B cell (primary cell): ENCODE measurements at regions not wholly inside any gene's neighbourhood (a gene's known extent, or its start where the extent isn't known, plus 50 kb on each side); places are given as distances from the start of the nearest gene placed in this dataset.

Experiments used
- ATAC-seq: fragments of 200-7000 bp; cut with Tn5 transposase; one replicate; pipeline ENCODE4 v1.10.0; 2021; ENCODE audit warnings: low read depth, mild to moderate bottlenecking, moderate number of reproducible peaks, moderate library complexity
- CTCF ChIA-PET: fragments of 350-600 bp; sonication (Branson Sonifier 250); formaldehyde crosslinking; loops from one replicate; lab custom pipeline; 2021; ENCODE audit warnings: antibody characterized with exemption, inconsistent platforms; lab: Charles Lee
- POLR2A ChIA-PET: fragments of 350-600 bp; sonication (Branson Sonifier 250); formaldehyde crosslinking; loops from one replicate; lab custom pipeline; 2021; ENCODE audit warnings: antibody characterized with exemption; lab: Charles Lee
- DNase-seq: peaks from one replicate; pipeline ENCODE4 v3.0.0; 2013
- H2AFZ ChIP-seq: 2 replicates; pipeline ENCODE4 v1.6.1; 2012; ENCODE audit warnings: mild to moderate bottlenecking, low read depth, low read length; ENCODE audit not compliant: insufficient read depth, poor library complexity, severe bottlenecking
- H3K27ac ChIP-seq, 2 donors: 1 replicate in 1 of 2; 2 replicates in 1 of 2; pipeline ENCODE4 v1.5.1; 2012 to 2013; ENCODE audit warnings: low read length in 2 of 2, mild to moderate bottlenecking in 2 of 2, moderate library complexity in 1 of 2
- H3K27me3 ChIP-seq, 4 experiments: fragments of 200-600 bp in 1 of 4; sonication (generic) in 1 of 4; replicated peaks in 1 of 4; 1 replicate in 2 of 4; 2 replicates in 2 of 4; pipeline versions ENCODE4 v1.6.1 to v1.7.0; 2013 to 2016; ENCODE audit warnings: low read length in 3 of 4, mild to moderate bottlenecking in 2 of 4, mixed read lengths in 1 of 4, moderate library complexity in 1 of 4; ENCODE audit not compliant: insufficient read depth in 4 of 4, control insufficient read depth in 3 of 4; ENCODE audit errors: control extremely low read depth in 1 of 4
- H3K36me3 ChIP-seq, 2 experiments: replicated peaks in 1 of 2; 1 replicate in 1 of 2; 2 replicates in 1 of 2; pipeline versions ENCODE4 v1.6.1 to v1.7.1; 2013; ENCODE audit warnings: low read length in 1 of 2; ENCODE audit not compliant: insufficient read depth in 2 of 2, control insufficient read depth in 1 of 2; ENCODE audit errors: control extremely low read depth in 1 of 2, extremely low read depth in 1 of 2
- H3K4me1 ChIP-seq, 2 donors: fragments of 200-600 bp in 1 of 2; sonication (generic) in 1 of 2; 1 replicate in 1 of 2; 2 replicates in 1 of 2; pipeline versions ENCODE4 v1.5.1 to v1.6.1; 2013 to 2017; ENCODE audit warnings: low read length in 2 of 2; ENCODE audit not compliant: control insufficient read depth in 2 of 2, insufficient read depth in 2 of 2
- H3K4me2 ChIP-seq: replicated peaks from 2 replicates; pipeline ENCODE3; 2012; ENCODE audit warnings: mild to moderate bottlenecking, low read depth, low read length; ENCODE audit not compliant: poor library complexity, severe bottlenecking
- H3K4me3 ChIP-seq, 5 experiments: fragments of 200-600 bp in 1 of 5; sonication (generic) in 1 of 5; 1 replicate in 3 of 5; 2 replicates in 2 of 5; pipeline versions ENCODE4 v1.5.1 to v1.7.0; 2011 to 2016; ENCODE audit warnings: low read length in 4 of 5, mild to moderate bottlenecking in 4 of 5, low read depth in 2 of 5, control low read depth in 1 of 5, moderate library complexity in 1 of 5; ENCODE audit not compliant: insufficient read depth in 1 of 5; ENCODE audit errors: control extremely low read depth in 1 of 5, extremely low read depth in 1 of 5
- H3K79me2 ChIP-seq: fragments of 200-600 bp; sonication (generic); one replicate; pipeline ENCODE4 v1.6.0; 2016; ENCODE audit warnings: low read length; ENCODE audit not compliant: control insufficient read depth, insufficient read depth
- H3K9ac ChIP-seq: fragments of 200-600 bp; sonication (generic); 2 replicates; pipeline ENCODE4 v1.6.1; 2017; ENCODE audit warnings: mild to moderate bottlenecking, low read length, moderate library complexity
- H3K9me3 ChIP-seq, 3 donors: one replicate each; pipeline versions ENCODE4 v1.6.1 to v1.7.1; 2013; ENCODE audit warnings: low read length in 2 of 3; ENCODE audit not compliant: control insufficient read depth in 2 of 3, insufficient read depth in 1 of 3; ENCODE audit errors: control extremely low read depth in 1 of 3
- H4K20me1 ChIP-seq: 2 replicates; pipeline ENCODE4 v1.6.0; 2012; ENCODE audit warnings: mild to moderate bottlenecking, low read length; ENCODE audit not compliant: insufficient read depth, control insufficient read depth, poor library complexity, severe bottlenecking
- H3K27ac Mint-ChIP-seq: one replicate; pipeline ENCODE4 v1.8.0; 2021; ENCODE audit warnings: mixed read lengths
- H3K27me3 Mint-ChIP-seq: one replicate; pipeline ENCODE4 v1.8.0; 2021; ENCODE audit warnings: mixed read lengths
- H3K4me1 Mint-ChIP-seq: one replicate; pipeline ENCODE4 v1.8.0; 2021; ENCODE audit warnings: mixed read lengths
- H3K4me3 Mint-ChIP-seq: one replicate; pipeline ENCODE4 v1.8.0; 2021; ENCODE audit warnings: mixed read lengths
- H3K9me3 Mint-ChIP-seq: one replicate; pipeline ENCODE4 v1.8.0; 2022; ENCODE audit warnings: mixed read lengths; ENCODE audit not compliant: insufficient read depth
- EZH2 ChIP-seq: IDR thresholded peaks from 2 replicates; pipeline ENCODE4 v1.6.1; 2012; ENCODE audit warnings: borderline replicate concordance, low read depth, mild to moderate bottlenecking, moderate library complexity, low read length; ENCODE audit not compliant: insufficient read depth, poor library complexity, severe bottlenecking
- WGBS: methylation state at CpG from one replicate; pipeline ENCODE4 v1.1.5; 2013; ENCODE audit warnings: missing lambda C conversion rate; ENCODE audit not compliant: insufficient coverage; 5-methylcytosine and 5-hydroxymethylcytosine counted together
- intact Hi-C: fragments of 100-400 bp; cut with micrococcal nuclease; formaldehyde crosslinking; loops from one replicate; pipeline ENCODE4 v1.10.0; 2022
- TF ChIP-seq, protein P1 (sequence below): fragments of 200-600 bp; IDR thresholded peaks from one replicate; pipeline ENCODE4 v1.8.0; 2022; ENCODE audit warnings: antibody characterized with exemption, mild to moderate bottlenecking

DNA sequence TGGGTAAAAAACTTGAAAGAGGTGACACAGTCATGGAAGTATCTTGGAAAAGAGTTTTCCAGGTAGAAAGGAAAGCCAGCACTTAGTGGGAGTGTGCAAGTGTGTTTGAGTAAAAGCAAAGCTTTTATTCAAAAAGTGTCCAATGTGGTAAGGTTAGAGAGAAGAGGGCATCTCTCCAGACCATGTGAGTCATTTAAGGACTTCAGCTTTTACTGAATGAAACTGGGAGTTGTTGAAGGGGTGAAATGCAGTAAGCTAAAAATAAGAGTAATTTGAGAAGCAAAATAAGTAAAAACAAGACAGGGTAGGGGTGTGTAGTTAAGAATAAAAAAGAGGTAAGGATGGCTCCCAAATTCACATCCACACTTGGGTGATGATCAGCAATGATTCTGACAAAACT, 238.9 kb downstream of the SLC7A11 start:
- H3K27me3 Mint-ChIP-seq, result peaks cover 8% of the 10 kb centered on the region
- H3K4me1 Mint-ChIP-seq, result no peaks in the 10 kb centered on the region
- H2AFZ ChIP-seq, result no peak overlapping the region
- CTCF ChIA-PET, result no interaction called here
- intact Hi-C loops, result no loop called here
- no peaks in the 10 kb centered on the region for H3K9me3 Mint-ChIP-seq
- H3K27me3 ChIP-seq, result no peaks in the 10 kb centered on the region
- H3K79me2 ChIP-seq, result no peaks in the 10 kb centered on the region
- no peaks in the 10 kb centered on the region for H3K36me3 ChIP-seq
- H4K20me1 ChIP-seq, result no peaks in the 10 kb centered on the region
- H3K27ac Mint-ChIP-seq, result no peak overlapping the region
- H3K4me3 Mint-ChIP-seq, result no peak overlapping the region
- H3K4me2 ChIP-seq, result no peak overlapping the region
- H3K9me3 ChIP-seq, result no peaks in the 10 kb centered on the region
- no peak overlapping the region for H3K9ac ChIP-seq
- DNase-seq, result no peak
- ATAC-seq, result no peak
- H3K4me1 ChIP-seq, result no peaks in the 10 kb centered on the region
- TF ChIP-seq, protein P1, sequence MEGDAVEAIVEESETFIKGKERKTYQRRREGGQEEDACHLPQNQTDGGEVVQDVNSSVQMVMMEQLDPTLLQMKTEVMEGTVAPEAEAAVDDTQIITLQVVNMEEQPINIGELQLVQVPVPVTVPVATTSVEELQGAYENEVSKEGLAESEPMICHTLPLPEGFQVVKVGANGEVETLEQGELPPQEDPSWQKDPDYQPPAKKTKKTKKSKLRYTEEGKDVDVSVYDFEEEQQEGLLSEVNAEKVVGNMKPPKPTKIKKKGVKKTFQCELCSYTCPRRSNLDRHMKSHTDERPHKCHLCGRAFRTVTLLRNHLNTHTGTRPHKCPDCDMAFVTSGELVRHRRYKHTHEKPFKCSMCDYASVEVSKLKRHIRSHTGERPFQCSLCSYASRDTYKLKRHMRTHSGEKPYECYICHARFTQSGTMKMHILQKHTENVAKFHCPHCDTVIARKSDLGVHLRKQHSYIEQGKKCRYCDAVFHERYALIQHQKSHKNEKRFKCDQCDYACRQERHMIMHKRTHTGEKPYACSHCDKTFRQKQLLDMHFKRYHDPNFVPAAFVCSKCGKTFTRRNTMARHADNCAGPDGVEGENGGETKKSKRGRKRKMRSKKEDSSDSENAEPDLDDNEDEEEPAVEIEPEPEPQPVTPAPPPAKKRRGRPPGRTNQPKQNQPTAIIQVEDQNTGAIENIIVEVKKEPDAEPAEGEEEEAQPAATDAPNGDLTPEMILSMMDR, result no peak
- no peak for TF ChIP-seq EZH2
- POLR2A ChIA-PET, result no interaction called here
- no peak overlapping the region for H3K4me3 ChIP-seq
- no peak overlapping the region for H3K27ac ChIP-seq

DNA sequence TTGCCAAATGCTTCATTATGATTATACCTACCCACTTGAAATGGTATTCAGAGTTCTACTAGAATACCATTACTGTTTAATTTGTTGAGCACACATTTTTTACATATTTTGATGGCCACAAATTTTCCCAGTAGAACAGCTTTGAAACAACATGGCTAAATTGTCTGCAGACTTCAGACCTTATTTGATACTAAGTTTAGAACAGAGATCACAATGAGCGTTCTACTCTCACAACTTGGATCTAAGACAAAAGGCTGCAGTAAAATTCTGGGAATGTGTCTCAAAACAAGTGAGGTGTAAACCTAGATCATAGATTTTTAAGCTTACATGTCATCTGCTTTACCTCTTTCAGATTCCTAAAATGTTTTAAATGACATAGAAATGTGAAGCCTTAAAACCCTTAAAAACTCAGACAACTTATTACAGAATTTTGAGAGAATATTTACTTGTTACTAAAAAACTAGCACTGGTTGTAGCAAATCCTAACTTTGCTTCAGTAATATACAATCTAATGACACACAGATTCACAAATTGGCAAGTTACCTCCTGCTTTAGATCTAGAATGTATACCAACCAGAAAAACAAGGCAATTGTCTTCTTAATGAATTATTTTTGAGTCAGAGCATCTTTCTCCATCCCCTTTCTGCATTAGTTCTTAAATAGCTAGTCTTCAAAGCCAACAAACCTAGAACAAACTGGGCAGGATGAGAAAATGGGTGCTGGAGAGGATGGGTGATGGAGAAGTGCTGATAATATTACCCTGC, 243.3 kb downstream of the SLC7A11 start:
- Histone ChIP-seq H3K9ac (no peak overlapping the region), H3K79me2 (no peaks in the 10 kb centered on the region), H3K4me2 (no peak overlapping the region), H2AFZ (no peak overlapping the region), H3K4me1 (no peaks in the 10 kb centered on the region), H3K27ac (no peak overlapping the region), H3K9me3 (no peaks in the 10 kb centered on the region), H3K27me3 (no peaks in the 10 kb centered on the region), H4K20me1 (no peaks in the 10 kb centered on the region), H3K36me3 (no peaks in the 10 kb centered on the region), H3K4me3 (no peak overlapping the region)
- POLR2A ChIA-PET, result no interaction called here
- CTCF ChIA-PET, result no interaction called here
- peaks cover 8% of the 10 kb centered on the region for H3K27me3 Mint-ChIP-seq
- H3K9me3 Mint-ChIP-seq, result no peaks in the 10 kb centered on the region
- intact Hi-C loops, result no loop called here
- no peak for TF ChIP-seq EZH2
- TF ChIP-seq, protein P1, result no peak
- ATAC-seq, result no peak
- no peak overlapping the region for H3K4me3 Mint-ChIP-seq
- no CpG with 5 or more reads among the region's 1 CpG for WGBS
- H3K4me1 Mint-ChIP-seq, result no peaks in the 10 kb centered on the region
- DNase-seq, result no peak
- no peak overlapping the region for H3K27ac Mint-ChIP-seq
